ENCODE measurements at regions not wholly inside any gene's neighbourhood (a gene's known extent, or its start where the extent isn't known, plus 50 kb on each side); places are given as distances from the start of the nearest gene placed in this dataset.

- ChIA-PET CTCF (interaction anchor here (0.9 to 1.5 kb wide), 3 partner anchors 13 to 19 kb away, joined by 3 to 6 read pairs (median 3); no protein-coding TSS in a partner anchor), POLR2A (no interaction called here)
- no peak overlapping the region for H3K4me3 ChIP-seq (ENCODE audit: low read depth, low read length)
- DNase-seq (ENCODE audit: low read depth), result no peak
- no peaks in the 10 kb centered on the region for H3K36me3 ChIP-seq (ENCODE audit: control insufficient read depth, insufficient read depth, low read length)
- TF ChIP-seq CTCF (IDR thresholded peaks at IDR 0.05; ENCODE audit: insufficient read depth, low read depth, low read length), result no peak
- H3K27me3 ChIP-seq (ENCODE audit: control insufficient read depth, insufficient read depth, low read length), result no peaks in the 10 kb centered on the region
Observed at GRCh38 chr12:95607642-95608041, 56.4 kb upstream of the USP44 start.

DNA sequence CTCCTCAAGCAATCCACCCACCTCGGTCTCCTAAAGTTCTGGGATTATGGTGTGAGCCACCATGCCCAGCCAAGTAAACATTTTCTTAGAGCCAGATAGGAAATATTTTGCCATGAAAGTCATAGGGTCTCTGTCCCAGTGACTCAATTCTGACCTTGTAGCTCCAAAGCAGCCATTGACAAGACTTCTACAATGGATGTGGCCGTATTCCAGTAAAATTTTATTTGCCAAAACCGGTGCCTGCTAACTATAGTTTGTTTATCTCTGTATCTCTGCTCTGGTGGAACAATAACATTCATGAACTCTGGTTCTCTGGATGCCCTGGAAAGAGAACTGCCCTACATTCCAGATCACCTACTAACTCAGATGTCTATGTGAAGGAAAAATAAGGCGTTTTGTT is 54.6 kb upstream of the USP44 start:
- no peak overlapping the region for H3K4me3 ChIP-seq (ENCODE audit: low read depth, low read length)
- ChIA-PET CTCF (no interaction called here), POLR2A (no interaction called here)
- no peaks in the 10 kb centered on the region for H3K36me3 ChIP-seq (ENCODE audit: control insufficient read depth, insufficient read depth, low read length)
- no peaks in the 10 kb centered on the region for H3K27me3 ChIP-seq (ENCODE audit: control insufficient read depth, insufficient read depth, low read length)
- no peak for DNase-seq (ENCODE audit: low read depth)
- no peak for TF ChIP-seq CTCF (IDR thresholded peaks at IDR 0.05; ENCODE audit: insufficient read depth, low read depth, low read length)

DNA sequence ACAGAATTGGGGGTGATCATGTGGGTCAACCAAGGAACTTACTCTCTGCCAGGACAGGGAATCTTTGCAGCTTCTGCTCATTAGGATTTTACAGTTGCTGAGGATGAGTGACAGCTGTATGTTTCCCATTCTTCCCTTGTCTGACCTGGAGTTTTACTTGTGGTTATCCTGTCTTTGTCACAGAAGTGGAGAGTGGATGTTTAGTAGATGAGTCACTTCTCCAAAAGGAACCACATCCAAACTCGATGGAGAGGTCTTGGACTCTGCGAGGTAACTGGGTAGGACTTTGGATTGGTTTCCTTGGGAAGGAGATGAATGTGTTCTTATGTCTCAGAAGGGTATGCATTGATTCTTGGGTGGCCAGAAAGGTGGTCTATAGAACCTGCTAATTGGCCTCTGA is 53.8 kb upstream of the USP44 start:
- no peak for TF ChIP-seq CTCF (IDR thresholded peaks at IDR 0.05; ENCODE audit: insufficient read depth, low read depth, low read length)
- Histone ChIP-seq H3K36me3 (ENCODE audit: control insufficient read depth, insufficient read depth, low read length) (no peaks in the 10 kb centered on the region), H3K27me3 (ENCODE audit: control insufficient read depth, insufficient read depth, low read length) (no peaks in the 10 kb centered on the region), H3K4me3 (ENCODE audit: low read depth, low read length) (no peak overlapping the region)
- CTCF ChIA-PET, result interaction anchor here (1.5 kb wide), 1 partner anchor 30 kb away, joined by 4 read pairs; no protein-coding TSS in a partner anchor
- no peak for DNase-seq (ENCODE audit: low read depth)
- POLR2A ChIA-PET, result no interaction called here

DNA sequence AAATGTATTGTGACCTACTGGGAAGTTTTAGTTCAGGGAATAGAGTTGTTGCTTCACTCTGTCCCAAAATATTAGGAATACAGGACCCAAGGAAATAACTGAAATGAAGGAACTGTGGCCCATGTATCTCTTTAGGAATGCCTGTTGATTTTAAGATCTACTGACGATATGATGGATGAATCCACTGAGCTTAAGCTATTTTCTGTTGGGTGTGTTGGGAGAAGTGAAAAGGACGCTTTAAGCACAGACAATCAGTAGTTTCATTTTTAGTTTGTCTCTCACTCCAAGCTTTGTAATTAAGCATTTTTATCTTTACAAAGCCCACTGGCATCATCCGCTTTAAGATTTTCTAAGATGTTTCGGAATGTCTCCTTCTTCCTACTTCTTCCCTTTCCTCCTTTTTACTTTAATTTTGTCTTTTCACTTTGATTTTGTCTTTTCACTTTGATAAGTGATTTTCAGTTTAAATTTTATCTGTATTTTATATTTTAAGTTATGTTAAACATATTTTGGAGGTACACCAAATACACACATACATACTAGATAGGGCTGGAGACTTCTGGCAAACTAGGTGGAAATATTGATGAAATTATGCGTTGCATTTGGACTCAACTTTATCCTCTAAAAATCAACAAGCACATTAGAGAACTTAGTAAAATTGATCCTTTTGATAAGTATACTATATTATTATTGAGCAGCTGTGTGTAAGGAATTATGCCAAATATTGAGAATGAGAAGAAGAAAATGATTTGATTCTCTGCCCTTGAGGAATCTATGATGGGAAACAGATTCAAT is 52.3 kb upstream of the USP44 start:
- POLR2A ChIA-PET, result no interaction called here
- no peak for TF ChIP-seq CTCF (IDR thresholded peaks at IDR 0.05; ENCODE audit: insufficient read depth, low read depth, low read length)
- no peak for DNase-seq (ENCODE audit: low read depth)
- no peaks in the 10 kb centered on the region for H3K36me3 ChIP-seq (ENCODE audit: control insufficient read depth, insufficient read depth, low read length)
- no peak overlapping the region for H3K4me3 ChIP-seq (ENCODE audit: low read depth, low read length)
- H3K27me3 ChIP-seq (ENCODE audit: control insufficient read depth, insufficient read depth, low read length), result no peaks in the 10 kb centered on the region
- CTCF ChIA-PET, result no interaction called here

DNA sequence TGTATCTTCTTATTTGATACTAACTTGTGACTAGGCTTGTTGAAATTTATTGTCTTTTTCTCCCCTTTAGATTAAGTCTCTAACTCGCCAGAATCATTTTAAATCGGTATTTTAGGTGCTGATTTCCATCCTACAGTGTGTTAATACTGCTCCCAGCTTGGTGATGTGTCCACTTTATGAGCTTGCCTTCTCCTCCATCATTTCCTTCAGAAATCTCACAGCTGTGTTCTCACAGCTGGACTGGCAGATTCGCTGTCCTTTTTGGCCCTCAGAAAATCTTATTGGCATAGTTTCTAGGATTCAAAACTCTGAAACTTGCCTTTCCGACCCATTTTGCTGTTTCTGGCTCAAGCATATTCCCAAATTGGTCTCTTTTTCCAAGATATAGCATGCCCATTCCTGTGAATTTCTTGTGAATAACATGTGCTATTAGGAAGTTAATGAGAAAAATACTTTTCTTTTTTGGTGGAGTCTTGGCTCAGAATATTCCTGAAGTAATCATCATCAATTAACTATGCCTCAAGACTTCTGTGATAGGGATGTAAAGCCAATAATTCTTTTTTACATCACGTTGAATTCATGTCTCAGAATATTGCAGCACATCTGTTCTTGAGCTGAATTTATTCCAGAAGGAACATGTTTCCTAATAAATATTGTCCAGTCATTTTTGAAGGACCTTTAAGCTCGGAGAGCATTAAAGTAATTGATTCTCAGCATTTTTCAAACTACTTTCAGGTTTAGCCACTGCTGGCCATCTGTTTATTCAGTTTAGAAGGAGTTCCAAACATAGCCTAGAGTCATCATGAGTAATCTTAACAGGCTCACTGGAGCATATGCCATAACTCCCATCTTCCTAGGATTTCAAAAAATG is 50.0 kb upstream of the USP44 start:
- POLR2A ChIA-PET, result interaction anchor here (0.6 kb wide), 1 partner anchor 35 kb away, joined by 3 read pairs; no protein-coding TSS in a partner anchor
- H3K4me3 ChIP-seq (ENCODE audit: low read depth, low read length), result no peak overlapping the region
- H3K27me3 ChIP-seq (ENCODE audit: control insufficient read depth, insufficient read depth, low read length), result no peaks in the 10 kb centered on the region
- no peak for TF ChIP-seq CTCF (IDR thresholded peaks at IDR 0.05; ENCODE audit: insufficient read depth, low read depth, low read length)
- no peaks in the 10 kb centered on the region for H3K36me3 ChIP-seq (ENCODE audit: control insufficient read depth, insufficient read depth, low read length)
- peak; percentile 80 for DNase-seq (ENCODE audit: low read depth)
- CTCF ChIA-PET, result interaction anchor here (1.1 to 2.6 kb wide), 4 partner anchors 13 to 213 kb away, joined by 3 to 7 read pairs (median 3); no protein-coding TSS in a partner anchor

Data from BJ (cell line).